GM08714 (cell line): ENCODE measurements at regions not wholly inside any gene's neighbourhood (a gene's known extent, or its start where the extent isn't known, plus 50 kb on each side); places are given as distances from the start of the nearest gene placed in this dataset.
"Not testable (repeated sequence)": the region's sequence is repeated elsewhere in the genome, so short reads cannot be mapped to it uniquely, and the experiment has no call there.

Source experiments
- H3K4me3 ChIP-seq: fragments of 200-500 bp; sonication (Bioruptor generic); 2 replicates; pipeline ENCODE4 v1.5.1; 2014; ENCODE audit warnings: mild to moderate bottlenecking, low read length, inconsistent platforms
- ZNF274 ChIP-seq: IDR thresholded peaks from 2 replicates; pipeline ENCODE4 v1.6.1; 2012; ENCODE audit warnings: mild to moderate bottlenecking, low read depth, low read length

GRCh38 chr19:31874313-31874712 lies 471.1 kb upstream of the ZNF507 start:
- TF ChIP-seq ZNF274, result no peak
- no peak overlapping the region for H3K4me3 ChIP-seq

- no peak overlapping the region for H3K4me3 ChIP-seq
- no peak for TF ChIP-seq ZNF274
Observed at GRCh38 chr19:31875591-31875990, 469.8 kb upstream of the ZNF507 start.

DNA sequence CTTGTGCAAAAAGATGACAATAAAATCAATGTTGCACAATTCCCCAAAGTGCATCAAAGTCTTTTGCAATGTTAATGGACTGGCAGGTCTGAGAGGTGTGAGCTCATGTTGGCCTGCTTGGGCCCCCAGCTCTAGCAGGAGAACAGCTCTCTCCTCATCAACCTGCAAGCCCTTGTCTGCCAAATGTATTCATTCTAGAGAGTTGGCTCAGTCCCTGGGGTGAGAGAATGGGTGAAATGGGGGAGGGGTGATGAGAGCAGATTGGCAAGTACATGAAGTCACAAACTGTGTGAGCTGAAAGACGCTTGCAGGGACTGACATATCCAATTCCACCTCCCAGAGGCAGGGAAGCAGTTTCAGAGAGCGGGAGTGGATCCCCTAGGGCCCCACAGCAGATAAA lies 465.1 kb upstream of the ZNF507 start:
- no peak for TF ChIP-seq ZNF274
- no peak overlapping the region for H3K4me3 ChIP-seq

DNA sequence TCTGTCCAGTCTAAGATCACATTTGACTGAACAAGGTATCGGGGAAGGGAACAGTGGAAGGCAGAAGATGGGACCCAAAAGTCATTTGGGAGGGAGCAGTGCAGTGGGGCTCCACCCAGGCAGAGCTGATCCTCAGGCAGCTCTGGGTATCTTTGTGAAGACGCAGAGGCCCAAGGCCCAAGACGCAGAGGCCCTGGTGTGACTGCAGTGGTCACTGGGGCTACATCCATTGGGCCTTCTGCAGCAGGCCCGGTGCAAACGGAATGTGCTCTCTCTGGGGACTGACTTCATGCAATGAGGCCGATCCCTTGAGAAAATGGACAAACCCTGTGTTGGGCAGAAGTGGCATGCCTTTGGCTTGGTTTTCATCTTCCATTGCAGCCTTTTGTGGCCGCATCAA lies 463.4 kb upstream of the ZNF507 start:
- no peak for TF ChIP-seq ZNF274
- H3K4me3 ChIP-seq, result no peak overlapping the region

- TF ChIP-seq ZNF274, result no peak
- H3K4me3 ChIP-seq, result no peak overlapping the region
Observed at GRCh38 chr19:31882709-31883108, 462.7 kb upstream of the ZNF507 start.

GRCh38 chr19:31883296-31883990 lies 462.0 kb upstream of the ZNF507 start:
- H3K4me3 ChIP-seq, result no peak overlapping the region
- no peak for TF ChIP-seq ZNF274

- TF ChIP-seq ZNF274, result no peak
- H3K4me3 ChIP-seq, result no peak overlapping the region
Observed at GRCh38 chr19:31885280-31885853, 460.0 kb upstream of the ZNF507 start.

DNA sequence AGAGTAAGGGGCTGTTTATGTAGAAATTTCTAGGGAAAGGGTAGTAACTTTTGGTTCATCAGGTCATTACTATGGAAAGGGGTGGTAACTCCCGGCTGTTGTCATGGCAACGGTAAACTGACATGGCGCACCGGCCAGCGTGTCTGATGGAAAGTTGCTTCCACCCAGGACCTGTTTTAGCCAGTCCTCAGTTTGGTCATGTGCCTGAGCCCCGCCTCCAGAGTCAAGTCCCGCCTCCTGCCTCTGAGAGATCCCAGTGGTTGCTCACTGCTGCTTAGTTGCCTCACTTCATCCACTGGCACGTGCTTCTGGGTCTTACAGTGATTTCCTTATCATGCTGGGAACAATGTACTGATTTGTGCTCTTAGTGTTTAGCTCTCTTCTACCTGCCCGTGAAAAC lies 455.2 kb upstream of the ZNF507 start:
- no peak overlapping the region for H3K4me3 ChIP-seq
- TF ChIP-seq ZNF274, result no peak

- no peak overlapping the region for H3K4me3 ChIP-seq
- no peak for TF ChIP-seq ZNF274
Observed at GRCh38 chr19:31892060-31892459, 453.4 kb upstream of the ZNF507 start.

DNA sequence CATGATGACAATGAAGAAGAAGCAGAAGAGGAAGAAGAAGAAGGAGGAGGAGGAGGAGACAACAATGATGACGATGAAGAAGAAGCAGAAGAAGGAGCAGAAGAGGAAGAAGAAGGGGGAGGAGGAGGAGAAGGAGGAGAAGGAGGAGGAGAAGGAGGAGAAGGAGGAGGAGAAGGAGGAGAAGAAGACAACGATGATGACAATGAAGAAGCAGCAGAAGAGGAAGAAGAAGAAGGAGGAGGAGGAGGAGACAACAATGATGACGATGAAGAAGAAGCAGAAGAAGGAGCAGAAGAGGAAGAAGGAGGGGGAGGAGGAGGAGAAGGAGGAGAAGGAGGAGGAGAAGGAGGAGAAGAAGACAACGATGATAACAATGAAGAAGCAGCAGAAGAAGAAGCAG lies 451.9 kb upstream of the ZNF507 start:
- H3K4me3 ChIP-seq, result not testable (repeated sequence)

DNA sequence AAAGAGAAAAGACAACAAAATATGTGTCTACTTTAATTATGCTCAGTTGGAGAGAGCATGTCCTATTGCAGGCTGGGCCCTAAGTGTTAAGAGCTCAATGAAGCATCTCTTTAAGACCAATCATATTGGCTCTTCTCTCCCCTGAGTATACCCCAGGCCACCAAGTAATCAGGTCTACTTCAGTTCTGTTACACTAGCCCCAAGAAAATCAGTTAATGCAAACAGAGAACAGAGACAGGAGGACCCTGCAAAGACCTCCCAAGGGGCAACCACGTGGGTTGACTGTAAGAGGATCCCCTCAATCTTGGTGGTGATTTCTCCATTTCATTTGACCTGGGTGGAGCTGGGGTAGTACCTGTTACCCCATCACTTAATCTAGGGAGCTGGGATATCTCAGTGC lies 451.0 kb upstream of the ZNF507 start:
- no peak overlapping the region for H3K4me3 ChIP-seq
- TF ChIP-seq ZNF274, result no peak

DNA sequence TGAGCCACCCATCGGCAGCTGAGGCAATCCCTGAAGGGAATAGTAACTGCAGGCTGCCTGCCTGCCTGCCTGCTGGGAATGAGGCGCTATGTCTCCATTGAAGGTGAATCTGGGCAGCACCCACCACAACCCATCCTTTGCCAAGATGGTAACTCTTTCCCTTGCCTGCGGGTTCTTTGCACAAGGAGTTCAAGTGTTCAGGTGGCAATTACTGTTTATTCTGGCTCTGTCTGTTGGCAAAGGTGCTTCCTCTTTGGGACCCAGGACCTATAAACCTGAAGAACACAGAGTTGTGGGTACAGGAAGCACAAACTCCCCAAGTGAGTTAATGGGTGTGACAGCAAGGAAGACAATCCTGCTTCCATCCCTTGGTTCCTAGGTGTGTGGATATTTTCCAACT lies 448.1 kb upstream of the ZNF507 start:
- no peak for TF ChIP-seq ZNF274
- H3K4me3 ChIP-seq, result no peak overlapping the region

GRCh38 chr19:31900991-31901390 lies 444.4 kb upstream of the ZNF507 start:
- TF ChIP-seq ZNF274, result no peak
- no peak overlapping the region for H3K4me3 ChIP-seq

DNA sequence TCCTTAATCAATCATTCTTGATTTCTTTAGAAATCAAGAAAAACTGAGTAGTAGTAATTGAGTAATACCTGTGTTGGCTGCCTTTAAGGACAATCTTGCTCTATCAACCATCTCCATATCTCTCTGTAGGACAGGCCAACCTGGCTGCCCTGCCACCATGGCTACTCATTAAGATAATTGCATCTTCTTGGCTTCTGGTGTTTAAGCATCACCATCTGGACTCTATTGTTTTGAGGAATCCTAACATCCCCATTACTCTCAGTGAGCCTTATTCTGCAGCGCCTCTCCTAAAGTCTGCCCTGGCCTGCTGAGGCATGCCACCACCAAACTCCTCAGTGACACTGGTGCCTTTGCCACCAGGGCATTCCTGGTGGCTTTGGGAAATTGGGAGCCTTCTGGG lies 442.6 kb upstream of the ZNF507 start:
- TF ChIP-seq ZNF274, result no peak
- H3K4me3 ChIP-seq, result no peak overlapping the region

GRCh38 chr19:31903979-31904378 lies 441.4 kb upstream of the ZNF507 start:
- no peak for TF ChIP-seq ZNF274
- H3K4me3 ChIP-seq, result no peak overlapping the region
